ENCODE measurements at regions not wholly inside any gene's neighbourhood (a gene's known extent, or its start where the extent isn't known, plus 50 kb on each side); places are given as distances from the start of the nearest gene placed in this dataset.

- no peak for TF ChIP-seq SPI1 (IDR thresholded peaks at IDR 0.05; ENCODE audit: low read depth, low read length)
- no peak for TF ChIP-seq POLR2A (IDR thresholded peaks at IDR 0.05; ENCODE audit: low read depth, low read length)
- TF ChIP-seq POLR2AphosphoS5 (IDR thresholded peaks at IDR 0.05; ENCODE audit: low read depth, low read length): no peak
- no peak for TF ChIP-seq TAF1 (IDR thresholded peaks at IDR 0.05; ENCODE audit: low read depth, low read length)
Observed at GRCh38 chrX:40843643-40844042, 108.3 kb upstream of the MED14 start.
